ENCODE measurements at regions not wholly inside any gene's neighbourhood (a gene's known extent, or its start where the extent isn't known, plus 50 kb on each side); places are given as distances from the start of the nearest gene placed in this dataset.

- no peak for DNase-seq
Observed at GRCh38 chrX:727738-728621, 97.4 kb downstream of the SHOX start.

- no peak for DNase-seq
Observed at GRCh38 chrX:725971-726370, 95.4 kb downstream of the SHOX start.

GRCh38 chrX:724256-724655 is 93.7 kb downstream of the SHOX start:
- DNase-seq = no peak

- no peak for DNase-seq
Observed at GRCh38 chrX:723781-724180, 93.2 kb downstream of the SHOX start.

- DNase-seq = no peak
Observed at GRCh38 chrX:721354-721753, 90.8 kb downstream of the SHOX start.

- DNase-seq = no peak
Observed at GRCh38 chrX:720825-721224, 90.2 kb downstream of the SHOX start.

GRCh38 chrX:720250-720649 is 89.7 kb downstream of the SHOX start:
- DNase-seq = no peak

GRCh38 chrX:716136-716535 is 85.5 kb downstream of the SHOX start:
- DNase-seq = no peak

GRCh38 chrX:714131-714530 is 83.5 kb downstream of the SHOX start:
- no peak for DNase-seq
